ENCODE measurements at regions not wholly inside any gene's neighbourhood (a gene's known extent, or its start where the extent isn't known, plus 50 kb on each side); places are given as distances from the start of the nearest gene placed in this dataset.
"Not testable (repeated sequence)": the region's sequence is repeated elsewhere in the genome, so short reads cannot be mapped to it uniquely, and the experiment has no call there.

GRCh38 chr7:24058953-24059352 is 225.0 kb upstream of the NPY start:
- no peak for DNase-seq

- no peak for DNase-seq
These were observed 224.2 kb upstream of the NPY start for GRCh38 chr7:24059775-24060174.

- DNase-seq = no peak
These were observed 220.3 kb upstream of the NPY start for GRCh38 chr7:24063721-24064120.

- DNase-seq = no peak
These were observed 214.2 kb upstream of the NPY start for GRCh38 chr7:24069751-24070150.

- DNase-seq = no peak
These were observed 210.2 kb upstream of the NPY start for GRCh38 chr7:24073651-24074420.

- no peak for DNase-seq
These were observed 208.6 kb upstream of the NPY start for GRCh38 chr7:24075426-24075810.

GRCh38 chr7:24082826-24083225 is 201.2 kb upstream of the NPY start:
- DNase-seq = no peak

- no peak for DNase-seq
These were observed 181.0 kb upstream of the NPY start for GRCh38 chr7:24102988-24103387.

GRCh38 chr7:24108906-24109376 is 175.0 kb upstream of the NPY start:
- no peak for DNase-seq

- DNase-seq = no peak
These were observed 173.9 kb upstream of the NPY start for GRCh38 chr7:24110056-24110455.

- no peak for DNase-seq
These were observed 170.5 kb upstream of the NPY start for GRCh38 chr7:24113506-24113905.

- no peak for DNase-seq
These were observed 168.3 kb upstream of the NPY start for GRCh38 chr7:24115661-24116060.

GRCh38 chr7:24117903-24118499 is 166.0 kb upstream of the NPY start:
- DNase-seq = not testable (repeated sequence)

GRCh38 chr7:24119852-24120251 is 164.1 kb upstream of the NPY start:
- no peak for DNase-seq

- DNase-seq = no peak
These were observed 160.9 kb upstream of the NPY start for GRCh38 chr7:24123076-24123475.

- no peak for DNase-seq
These were observed 158.2 kb upstream of the NPY start for GRCh38 chr7:24125765-24126164.

GRCh38 chr7:24127930-24128329 is 156.1 kb upstream of the NPY start:
- no peak for DNase-seq

- DNase-seq = no peak
These were observed 154.4 kb upstream of the NPY start for GRCh38 chr7:24129597-24129996.

- DNase-seq = no peak
These were observed 153.4 kb upstream of the NPY start for GRCh38 chr7:24130631-24131030.

- DNase-seq = no peak
These were observed 150.3 kb upstream of the NPY start for GRCh38 chr7:24133691-24134090.

GRCh38 chr7:24134535-24134934 is 149.5 kb upstream of the NPY start:
- DNase-seq = no peak

- DNase-seq = no peak
These were observed 148.8 kb upstream of the NPY start for GRCh38 chr7:24135003-24135817.

- DNase-seq = no peak
These were observed 146.7 kb upstream of the NPY start for GRCh38 chr7:24137338-24137737.

- DNase-seq = no peak
These were observed 145.6 kb upstream of the NPY start for GRCh38 chr7:24138343-24138742.

Measured in HCEC 1CT (cell line).